HG03469 (cell line): ENCODE measurements at regions not wholly inside any gene's neighbourhood (a gene's known extent, or its start where the extent isn't known, plus 50 kb on each side); places are given as distances from the start of the nearest gene placed in this dataset.
A peak's percentile ranks its signal among the peaks of the same experiment; 100 is the strongest.

Source experiments
- ATAC-seq: cut with Tn5 transposase; IDR thresholded peaks from one replicate; pipeline ENCODE4 v1.9.1; 2021; ENCODE audit warnings: mild to moderate bottlenecking, moderate library complexity, moderate number of reproducible peaks; ENCODE audit not compliant: unreplicated experiment

DNA sequence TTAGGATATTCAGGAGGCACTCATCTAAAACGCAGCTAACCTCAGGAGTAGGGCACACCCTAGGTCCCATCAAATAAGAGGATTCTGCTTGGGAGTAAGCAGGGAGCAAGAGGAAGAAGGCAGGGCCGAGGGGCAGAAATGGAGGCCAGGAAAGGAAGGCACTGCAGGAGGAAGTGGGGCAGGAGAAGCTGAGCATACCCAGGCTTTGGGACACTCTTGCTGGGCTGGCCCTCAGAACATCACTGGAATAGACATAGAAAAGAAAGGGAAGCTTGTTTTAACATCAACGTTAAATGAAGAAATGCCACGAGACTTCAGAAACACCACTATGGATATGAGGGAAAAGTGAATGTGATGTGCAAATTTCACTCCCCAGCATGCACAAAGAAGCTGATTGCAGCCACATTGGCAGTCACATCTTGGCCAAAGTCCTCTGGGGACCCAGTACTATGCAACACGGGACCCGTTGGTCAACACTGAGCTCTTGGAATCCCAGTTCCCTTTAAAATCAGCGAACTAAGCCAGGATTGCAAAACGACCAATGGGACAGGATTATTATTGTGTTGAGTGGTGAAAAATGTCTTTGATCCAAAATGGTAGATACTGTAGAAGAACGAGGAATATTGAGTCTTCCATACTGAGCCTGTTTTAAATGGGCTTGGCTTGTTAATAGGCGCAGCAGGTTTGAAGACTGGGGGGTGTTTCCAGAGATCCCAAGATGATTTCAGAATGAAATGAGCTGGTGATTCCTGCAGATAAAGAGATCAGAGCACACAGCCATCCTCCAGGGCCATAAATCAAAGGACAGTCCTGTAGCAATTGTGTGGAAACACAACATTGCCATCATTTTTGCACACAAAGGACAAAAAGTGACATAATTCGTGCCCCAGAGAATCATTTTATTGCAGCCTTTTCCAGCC, 152.4 kb downstream of the TOMM20 start:
- ATAC-seq = no peak

DNA sequence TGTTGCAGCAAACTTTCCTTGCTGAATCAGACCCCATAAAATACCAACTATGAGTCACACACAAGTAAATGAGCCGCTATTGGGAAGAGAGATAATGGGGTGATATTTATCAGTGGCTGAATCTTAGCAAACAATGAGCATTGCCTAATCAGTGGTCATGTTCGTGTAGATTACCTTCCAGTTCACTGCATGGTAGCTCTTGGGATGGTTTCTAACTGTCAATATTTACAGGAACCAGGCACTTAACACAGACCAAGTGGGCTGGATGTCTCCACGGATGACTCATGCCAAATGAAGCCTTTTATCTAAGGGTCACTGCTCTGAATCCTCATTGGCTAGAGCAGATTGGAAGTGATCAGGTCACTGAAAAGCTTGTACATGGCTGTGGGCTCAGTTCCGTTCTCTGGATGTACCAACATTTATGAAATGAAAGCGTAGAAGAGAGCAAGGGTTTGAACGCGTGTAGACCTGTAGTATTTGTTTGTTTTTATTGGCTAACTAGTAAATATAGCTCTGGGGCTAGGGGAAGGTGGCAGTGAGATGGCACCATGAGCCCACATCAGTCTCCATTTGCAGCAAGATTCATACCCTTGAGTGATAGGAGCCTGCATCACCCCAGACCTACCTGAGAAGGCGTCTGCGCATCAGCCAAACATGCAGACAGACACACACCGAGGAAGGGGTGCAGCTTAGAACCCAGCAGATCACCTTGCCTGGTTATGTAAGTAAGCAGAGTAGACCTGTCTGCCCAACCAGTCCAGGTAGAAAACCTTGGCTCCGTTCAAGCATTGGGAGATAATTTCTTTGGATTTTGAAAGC, 153.3 kb downstream of the TOMM20 start:
- no peak for ATAC-seq

DNA sequence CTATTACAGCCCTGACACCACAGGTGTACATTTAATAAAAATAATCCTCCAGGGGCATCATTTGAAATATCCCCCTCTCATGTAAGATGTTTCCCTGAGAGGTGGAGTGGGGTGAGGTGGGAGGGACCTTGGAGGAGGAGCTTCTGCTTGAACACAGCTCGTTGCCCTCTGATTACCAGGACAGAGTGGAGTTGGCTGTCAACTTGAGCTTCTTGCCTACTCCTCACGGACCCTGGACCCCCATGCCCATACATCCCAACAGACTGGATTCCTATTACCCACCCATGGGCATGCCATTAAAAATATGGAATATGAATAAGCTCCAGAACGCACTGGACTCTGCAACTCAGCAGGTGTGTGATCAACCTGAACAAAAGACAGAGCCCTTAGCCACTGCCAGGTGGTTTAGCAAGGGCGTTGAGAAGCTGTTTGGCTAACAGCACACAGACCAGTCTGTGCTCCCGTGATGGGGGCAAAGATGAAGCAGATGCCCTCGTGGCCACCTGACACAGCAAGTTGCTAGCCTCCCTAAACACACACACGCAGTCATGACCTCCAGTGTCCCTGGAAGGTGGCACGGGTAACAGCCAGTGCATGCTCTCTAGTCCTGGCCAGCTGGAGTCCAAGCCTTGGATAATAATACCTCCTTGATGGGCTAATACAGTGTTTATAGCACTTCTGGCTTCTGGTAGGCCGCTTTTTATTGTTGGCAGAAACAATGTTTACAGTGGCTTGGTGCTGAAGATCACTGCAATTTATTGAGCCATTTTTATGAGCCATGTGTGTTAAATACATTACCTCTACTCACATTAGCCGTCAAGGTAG, 155.0 kb downstream of the TOMM20 start:
- no peak for ATAC-seq

DNA sequence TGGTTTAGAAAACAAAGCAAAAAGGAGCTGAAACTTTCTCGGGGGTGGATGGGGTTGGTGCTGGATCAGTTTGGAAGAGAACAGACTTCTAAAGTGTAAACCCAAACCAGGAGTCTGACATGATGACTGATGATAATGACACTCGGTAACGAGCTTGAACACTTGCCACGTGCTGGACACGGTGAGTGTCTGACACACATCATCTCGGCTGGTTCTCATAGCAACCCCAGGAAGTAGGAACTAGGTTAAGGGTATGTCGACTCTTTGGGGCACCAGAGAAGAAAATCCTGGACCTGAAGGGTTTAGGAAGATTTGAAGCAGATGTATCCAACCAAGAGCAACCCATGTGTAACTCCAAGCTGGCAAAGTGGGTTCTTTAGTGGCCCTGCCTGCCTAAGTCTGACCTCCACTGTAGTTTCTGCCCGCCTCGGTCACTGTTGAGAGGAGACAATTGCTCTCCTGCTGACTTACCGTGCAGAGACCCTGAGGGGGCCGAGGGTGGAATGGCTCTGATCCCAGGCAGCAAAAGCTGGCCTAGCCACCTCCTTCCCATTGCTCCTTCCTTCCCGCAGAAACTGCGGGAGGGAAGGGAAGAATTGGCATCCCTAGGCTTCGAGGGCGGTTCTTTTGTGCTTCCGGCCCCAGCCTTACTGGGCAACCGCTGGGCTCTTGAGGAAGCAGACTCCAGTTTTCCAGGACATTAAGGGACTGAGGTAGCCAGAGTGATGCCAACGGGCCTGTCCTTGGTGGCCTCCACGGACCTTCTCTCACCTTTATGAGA, 156.0 kb downstream of the TOMM20 start:
- ATAC-seq = no peak

DNA sequence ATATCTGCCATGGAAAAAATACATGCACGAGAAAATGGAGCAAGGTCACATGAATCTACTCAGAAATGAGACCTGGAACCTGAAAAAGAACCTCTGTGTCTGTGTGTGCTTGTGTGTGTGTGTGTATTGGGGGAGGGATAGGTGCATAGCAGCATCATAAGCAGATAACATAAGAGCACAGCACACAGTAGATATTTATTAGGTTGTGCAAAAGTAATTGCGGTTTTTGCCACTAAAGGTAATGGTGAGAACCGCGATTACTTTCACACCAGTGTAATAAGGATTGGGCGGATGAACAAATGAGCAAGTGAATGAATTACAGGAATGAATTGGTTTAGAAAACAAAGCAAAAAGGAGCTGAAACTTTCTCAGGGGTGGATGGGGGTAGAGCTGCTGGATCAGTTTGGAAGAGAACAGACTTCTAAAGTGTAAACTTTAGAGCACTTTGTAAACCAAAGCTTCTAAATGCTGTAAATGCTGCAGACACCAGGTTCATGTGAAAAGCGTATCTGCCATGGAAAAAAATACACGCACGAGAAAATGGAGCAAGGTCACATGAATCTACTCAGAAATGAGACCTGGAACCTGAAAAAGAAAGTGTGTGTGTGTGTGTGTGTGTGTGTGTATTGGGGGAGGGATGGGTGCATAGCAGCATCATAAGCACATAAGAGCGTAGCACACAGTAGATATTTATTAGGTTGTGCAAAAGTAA, 156.9 kb downstream of the TOMM20 start:
- no peak for ATAC-seq

DNA sequence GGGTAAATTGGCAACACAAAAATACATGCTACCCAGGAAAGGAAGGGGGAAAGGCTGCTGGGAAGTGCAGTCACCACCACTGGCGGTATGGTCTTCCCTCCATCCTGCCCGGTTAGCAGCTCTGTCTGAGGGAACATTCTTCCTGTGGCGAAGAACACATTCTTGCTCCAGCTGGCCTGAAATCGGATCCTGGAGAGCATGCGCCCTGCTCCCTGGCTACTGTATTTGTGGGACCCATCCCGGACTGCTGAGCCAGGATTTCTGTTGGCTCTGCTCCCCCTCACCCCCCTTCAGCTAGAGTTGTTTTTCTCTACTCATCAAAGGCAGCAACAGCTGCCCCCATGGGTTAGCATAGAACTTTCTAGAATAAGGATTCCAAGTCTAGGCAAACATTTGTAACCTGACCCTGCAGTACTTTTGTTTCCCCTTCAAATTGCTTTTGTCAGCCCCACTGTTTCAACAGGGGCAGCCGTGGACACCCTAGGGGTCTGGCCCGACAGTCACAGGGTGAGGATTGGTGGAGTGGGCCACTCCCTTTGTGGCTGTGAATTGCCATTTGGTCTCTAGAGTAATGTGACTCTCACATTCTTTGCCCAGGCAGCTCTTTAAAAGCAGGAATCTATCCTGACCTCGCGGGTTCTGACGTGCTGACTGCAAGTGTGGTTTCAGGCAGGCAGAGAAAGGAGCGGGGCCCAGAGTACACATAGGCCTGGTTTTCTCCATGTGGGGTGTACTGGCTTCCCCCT, 157.7 kb downstream of the TOMM20 start:
- ATAC-seq = no peak

DNA sequence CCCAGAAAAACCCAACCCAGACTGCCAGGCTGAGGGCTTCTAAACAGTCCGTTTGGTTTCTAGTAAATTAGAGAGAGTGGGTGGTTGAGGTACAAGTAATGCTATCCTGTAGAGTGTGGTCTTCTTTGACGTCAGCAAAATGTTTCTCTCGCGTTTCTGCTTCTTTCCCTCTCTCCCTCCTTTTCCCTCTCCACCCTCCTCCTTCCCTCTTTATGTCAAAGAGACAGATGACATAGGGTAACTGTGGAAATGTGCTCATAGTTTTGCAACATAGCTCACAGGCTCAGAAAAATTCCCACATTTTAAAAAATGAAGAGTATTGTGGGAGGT, 158.3 kb downstream of the TOMM20 start:
- no peak for ATAC-seq

DNA sequence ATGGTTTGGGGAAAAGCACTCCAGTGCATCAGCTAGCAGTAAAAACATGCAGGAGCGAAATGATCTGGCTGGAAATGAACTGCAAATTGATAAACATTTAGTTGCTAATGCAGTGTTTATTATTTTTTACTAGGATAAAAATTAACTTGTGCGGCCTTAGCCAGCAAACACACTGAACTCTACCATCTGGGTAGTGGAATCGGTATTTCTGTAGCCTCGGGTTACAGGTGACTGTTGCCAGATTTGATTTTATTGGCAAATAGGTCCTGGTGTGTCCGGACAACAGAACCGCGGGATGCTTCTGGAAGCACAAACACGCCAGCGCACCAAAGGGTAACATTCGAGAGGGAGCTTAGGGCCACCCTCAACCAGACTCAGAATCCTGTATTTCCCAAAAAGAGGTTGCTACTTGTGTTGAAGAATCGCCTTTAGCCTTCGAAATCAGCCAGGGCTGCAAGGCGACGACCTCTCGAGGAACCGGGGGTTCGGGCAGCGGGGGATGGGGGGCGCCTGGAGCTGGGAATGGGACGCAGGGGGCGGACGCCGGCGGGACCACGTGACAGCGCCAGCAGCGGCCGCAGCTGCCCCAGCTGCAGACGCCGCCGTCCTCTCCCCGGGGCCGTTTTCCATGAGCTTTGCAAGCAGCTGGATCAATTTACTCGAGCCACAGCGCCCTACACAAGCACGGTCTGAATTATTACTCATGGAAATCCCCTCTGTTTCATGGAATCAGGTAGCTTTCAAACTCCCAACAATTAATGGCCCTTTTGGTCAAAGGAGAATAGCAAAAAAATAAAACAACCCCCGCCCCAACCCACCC, 158.8 kb downstream of the TOMM20 start:
- ATAC-seq = no peak

DNA sequence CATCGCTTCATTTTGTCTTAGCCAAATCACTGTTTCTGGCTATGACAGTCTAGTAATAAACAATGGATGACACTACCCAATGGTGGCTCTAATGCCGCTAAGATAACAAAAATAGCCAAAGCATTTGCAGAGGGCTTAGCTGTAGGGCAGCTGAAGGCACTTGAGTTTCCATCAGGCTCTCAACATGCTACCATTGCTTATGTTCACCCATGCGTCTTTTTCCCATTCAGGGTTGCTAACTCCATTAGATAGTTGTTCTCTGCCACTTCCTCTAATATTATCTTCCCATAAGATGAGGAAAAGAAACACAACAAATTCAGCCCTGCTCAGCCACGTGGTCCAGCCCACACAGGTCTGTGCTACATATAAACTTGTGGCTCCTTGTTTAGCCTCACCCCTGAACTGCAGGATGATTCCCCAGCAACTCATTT, 159.6 kb downstream of the TOMM20 start:
- ATAC-seq = no peak

DNA sequence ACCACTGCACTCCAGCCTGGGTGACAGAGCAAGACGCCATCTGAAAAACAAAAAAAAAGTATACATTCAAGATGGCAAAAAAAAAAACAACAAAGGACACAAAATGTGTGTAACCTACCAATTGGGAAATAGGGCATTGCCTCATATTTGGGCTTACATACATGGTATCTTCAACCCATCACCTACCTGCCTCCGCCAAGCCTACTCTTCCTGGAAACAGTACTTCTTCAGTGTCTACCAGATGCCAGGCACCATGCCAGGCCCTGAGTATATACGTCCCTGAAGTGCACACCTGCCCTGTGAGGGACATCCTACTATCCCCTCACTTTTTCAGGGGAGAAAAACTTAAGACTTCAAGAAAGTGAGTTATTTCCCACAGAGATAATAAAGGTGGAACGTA, 160.2 kb downstream of the TOMM20 start:
- no peak for ATAC-seq

DNA sequence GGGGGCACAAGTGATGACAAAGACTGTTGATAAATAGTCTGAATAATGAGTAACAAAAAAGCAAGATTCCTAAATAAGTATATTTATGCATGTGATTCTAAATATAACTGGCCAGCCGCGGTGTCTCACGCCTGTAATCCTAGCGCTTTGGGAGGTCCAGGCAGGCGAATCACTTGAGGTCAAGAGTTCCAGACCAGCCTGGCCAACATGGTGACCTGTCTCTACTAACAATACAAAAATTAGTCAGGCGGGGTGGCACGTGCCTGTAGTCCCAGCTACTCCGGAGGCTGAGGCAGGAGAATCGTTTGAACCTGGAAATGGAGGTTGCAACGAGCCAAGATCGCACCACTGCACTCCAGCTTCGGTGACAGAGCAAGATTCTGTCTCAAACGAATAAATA, 161.5 kb downstream of the TOMM20 start:
- ATAC-seq = no peak

DNA sequence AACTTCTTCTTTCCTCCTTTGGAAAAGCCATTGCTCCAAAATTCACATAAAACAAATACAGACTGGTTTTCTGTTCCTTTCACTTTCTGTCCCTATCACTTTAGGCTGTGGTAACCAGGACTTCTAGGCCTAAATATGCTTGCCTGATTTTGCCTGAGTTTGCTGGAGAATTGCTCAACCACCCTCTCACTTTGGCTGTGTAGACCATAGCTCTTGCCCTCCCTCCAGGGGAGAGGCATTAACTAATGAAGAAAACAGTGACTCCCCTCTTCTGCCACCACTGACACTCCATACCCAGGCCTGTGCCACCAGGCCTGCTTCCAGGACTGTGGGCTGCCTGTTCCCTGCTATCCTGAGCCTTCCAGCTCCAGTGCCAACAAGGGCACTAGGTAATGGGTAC, 163.5 kb downstream of the TOMM20 start:
- ATAC-seq = no peak

DNA sequence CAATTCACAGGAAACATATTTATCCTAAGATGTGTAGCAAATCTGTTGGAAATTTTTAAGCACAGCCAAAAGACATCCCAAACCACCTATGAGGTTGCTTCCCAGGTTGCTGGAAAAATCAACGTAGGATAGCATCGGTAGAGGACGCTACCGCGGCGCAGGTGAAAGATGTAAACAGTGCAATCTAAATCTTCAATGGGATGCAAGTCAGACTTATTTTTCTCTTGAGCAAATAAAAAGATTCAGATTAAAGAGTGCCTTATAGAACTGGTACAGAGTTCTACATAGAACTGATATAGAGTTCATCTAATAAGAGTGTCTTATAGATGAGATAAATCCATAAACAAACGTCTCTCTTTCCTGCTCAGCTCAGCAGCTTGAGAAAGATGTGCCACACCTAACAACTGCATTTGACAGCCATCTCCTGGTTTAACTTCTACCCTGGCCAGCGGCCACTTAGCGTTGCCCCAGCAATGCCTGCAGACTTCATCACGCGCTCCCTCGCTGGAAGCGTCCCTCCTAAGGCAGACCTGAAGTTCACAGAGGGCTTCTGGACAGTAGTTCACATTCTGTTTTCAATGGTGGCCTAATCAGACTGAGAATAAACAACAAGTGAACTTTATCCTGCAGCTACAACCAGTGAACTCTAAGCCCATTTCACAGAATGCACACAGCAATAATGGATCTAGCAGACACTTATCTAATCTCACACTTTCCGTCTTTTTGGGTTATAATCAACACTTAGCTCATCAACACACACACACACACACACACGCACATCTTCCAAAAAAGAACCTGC, 164.5 kb downstream of the TOMM20 start:
- ATAC-seq = no peak

DNA sequence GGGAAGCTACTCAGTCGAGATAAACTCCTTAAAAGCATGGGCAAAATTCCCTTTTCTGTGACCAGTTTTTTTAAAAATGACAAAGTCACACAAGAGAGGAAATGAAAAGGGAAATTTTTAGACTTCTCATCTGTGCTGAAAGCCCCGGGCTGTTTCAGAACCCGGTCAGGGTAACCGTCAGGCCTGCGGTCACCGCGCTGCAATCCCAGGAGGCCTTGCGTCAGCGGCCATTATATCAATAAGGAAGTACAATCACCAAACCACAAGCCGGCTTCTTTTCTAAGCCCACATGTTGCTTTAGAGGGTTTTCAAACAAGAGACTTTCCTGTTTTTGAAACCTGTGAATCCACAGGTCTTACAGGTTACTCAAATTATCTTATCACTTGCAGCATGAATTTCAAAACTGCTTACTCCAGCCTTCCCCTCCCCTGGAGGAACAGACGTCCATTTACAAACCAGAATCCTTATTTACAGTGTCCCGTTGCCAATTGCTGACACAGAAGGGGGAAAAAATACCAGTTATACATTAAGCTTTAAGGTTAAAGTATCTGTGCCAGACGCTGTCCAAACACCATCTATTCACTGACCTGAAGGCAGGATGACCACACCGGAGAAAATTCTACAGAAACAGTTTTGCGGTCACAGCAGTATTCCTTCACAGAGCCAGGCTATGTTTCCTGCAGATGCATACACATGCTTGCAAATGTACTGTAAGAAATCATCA, 165.3 kb downstream of the TOMM20 start:
- peak; percentile 68 for ATAC-seq

DNA sequence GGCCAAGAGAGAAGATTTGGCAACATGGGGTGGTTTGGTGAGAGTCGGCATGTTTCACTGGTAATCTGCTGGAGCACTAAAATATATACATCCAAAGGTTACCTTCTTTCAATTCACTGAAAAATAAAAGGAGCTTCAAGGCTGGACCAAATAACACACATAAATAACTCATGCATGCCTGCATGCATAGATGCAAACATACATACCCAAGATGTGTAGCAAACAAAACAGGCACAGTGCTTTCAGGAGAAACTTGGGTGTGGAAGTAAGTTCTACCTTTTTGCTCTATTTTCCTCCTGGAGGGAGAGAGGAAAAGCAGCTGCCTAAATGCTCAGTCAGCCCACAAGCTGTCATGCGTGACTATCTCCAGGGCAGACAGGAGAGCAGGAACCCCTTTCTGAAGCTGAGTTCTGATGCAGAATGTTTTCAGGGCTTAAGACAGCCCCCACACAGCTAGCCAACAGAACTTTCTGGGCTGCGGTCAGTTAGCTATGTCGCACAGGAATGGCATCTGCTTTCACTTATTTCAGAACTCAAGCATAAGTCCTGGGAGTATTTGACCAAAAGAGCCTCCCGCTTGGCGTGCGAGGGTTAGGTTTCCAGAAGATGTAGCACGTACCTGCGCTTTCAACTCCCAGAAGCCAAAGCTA, 166.2 kb downstream of the TOMM20 start:
- no peak for ATAC-seq
